ENCODE measurements at regions not wholly inside any gene's neighbourhood (a gene's known extent, or its start where the extent isn't known, plus 50 kb on each side); places are given as distances from the start of the nearest gene placed in this dataset.

GRCh38 chr18:75677696-75678455 is 250.4 kb upstream of the SMIM21 start:
- no peak for DNase-seq (ENCODE audit: low read depth)

GRCh38 chr18:75660932-75661331 is 233.4 kb upstream of the SMIM21 start:
- DNase-seq (ENCODE audit: low read depth): no peak

GRCh38 chr18:75659535-75660023 is 232.1 kb upstream of the SMIM21 start:
- DNase-seq (ENCODE audit: low read depth): no peak

- no peak for DNase-seq (ENCODE audit: low read depth)
Measured at GRCh38 chr18:75658330-75658729, 230.8 kb upstream of the SMIM21 start.

GRCh38 chr18:75656563-75657247 is 229.2 kb upstream of the SMIM21 start:
- DNase-seq (ENCODE audit: low read depth): no peak

- DNase-seq (ENCODE audit: low read depth): no peak
Measured at GRCh38 chr18:75656035-75656434, 228.5 kb upstream of the SMIM21 start.

GRCh38 chr18:75654851-75655751 is 227.6 kb upstream of the SMIM21 start:
- DNase-seq (ENCODE audit: low read depth): no peak

GRCh38 chr18:75654386-75654785 is 226.9 kb upstream of the SMIM21 start:
- DNase-seq (ENCODE audit: low read depth): no peak

GRCh38 chr18:75652528-75652927 is 225.0 kb upstream of the SMIM21 start:
- DNase-seq (ENCODE audit: low read depth): no peak

- DNase-seq (ENCODE audit: low read depth): no peak
Measured at GRCh38 chr18:75644871-75645270, 217.4 kb upstream of the SMIM21 start.

- DNase-seq (ENCODE audit: low read depth): no peak
Measured at GRCh38 chr18:75643083-75643482, 215.6 kb upstream of the SMIM21 start.

GRCh38 chr18:75639472-75639831 is 211.9 kb upstream of the SMIM21 start:
- no peak for DNase-seq (ENCODE audit: low read depth)

GRCh38 chr18:75638776-75639471 is 211.4 kb upstream of the SMIM21 start:
- DNase-seq (ENCODE audit: low read depth): no peak

GRCh38 chr18:75638223-75638775 is 210.8 kb upstream of the SMIM21 start:
- peak; percentile 23 for DNase-seq (ENCODE audit: low read depth)

- no peak for DNase-seq (ENCODE audit: low read depth)
Measured at GRCh38 chr18:75635096-75635495, 207.6 kb upstream of the SMIM21 start.

GRCh38 chr18:75625966-75626365 is 198.5 kb upstream of the SMIM21 start:
- no peak for DNase-seq (ENCODE audit: low read depth)

- DNase-seq (ENCODE audit: low read depth): no peak
Measured at GRCh38 chr18:75624869-75625268, 197.4 kb upstream of the SMIM21 start.

GRCh38 chr18:75621818-75622217 is 194.3 kb upstream of the SMIM21 start:
- no peak for DNase-seq (ENCODE audit: low read depth)

- DNase-seq (ENCODE audit: low read depth): no peak
Measured at GRCh38 chr18:75618146-75618545, 190.6 kb upstream of the SMIM21 start.

- DNase-seq (ENCODE audit: low read depth): no peak
Measured at GRCh38 chr18:75612456-75612855, 185.0 kb upstream of the SMIM21 start.

GRCh38 chr18:75607701-75608100 is 180.2 kb upstream of the SMIM21 start:
- DNase-seq (ENCODE audit: low read depth): no peak

GRCh38 chr18:75592527-75592926 is 165.0 kb upstream of the SMIM21 start:
- no peak for DNase-seq (ENCODE audit: low read depth)

Data from ELR (cell line).